NCI-H446 treated with DMSO at 0.1 percent for 48 hours (cell line): ENCODE measurements at regions not wholly inside any gene's neighbourhood (a gene's known extent, or its start where the extent isn't known, plus 50 kb on each side); places are given as distances from the start of the nearest gene placed in this dataset.
"Not testable (repeated sequence)": the region's sequence is repeated elsewhere in the genome, so short reads cannot be mapped to it uniquely, and the experiment has no call there.

ENCODE experiments used
- DNase-seq: peaks from one replicate; lab custom pipeline; 2025; lab: John Stamatoyannopoulos, UW

DNA sequence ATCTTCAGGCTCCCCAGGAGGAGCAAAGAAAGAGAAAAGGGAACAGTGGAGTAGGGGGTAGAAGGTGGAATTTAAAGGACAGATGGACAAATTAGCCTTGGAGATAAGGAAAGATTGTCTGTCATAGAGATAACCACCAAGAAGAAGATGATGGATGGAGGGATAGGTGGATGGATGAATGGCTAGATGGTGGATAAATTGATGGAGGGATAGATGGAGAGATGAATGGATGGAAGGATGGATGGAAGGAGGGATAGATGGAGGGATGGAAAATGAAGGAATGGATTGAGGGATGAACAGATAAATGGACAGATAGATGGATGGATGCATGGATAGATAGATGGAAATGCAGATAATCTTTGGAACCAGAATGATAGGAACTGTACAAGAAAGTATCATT is 102.8 kb downstream of the TNFAIP3 start:
- no peak for DNase-seq

DNA sequence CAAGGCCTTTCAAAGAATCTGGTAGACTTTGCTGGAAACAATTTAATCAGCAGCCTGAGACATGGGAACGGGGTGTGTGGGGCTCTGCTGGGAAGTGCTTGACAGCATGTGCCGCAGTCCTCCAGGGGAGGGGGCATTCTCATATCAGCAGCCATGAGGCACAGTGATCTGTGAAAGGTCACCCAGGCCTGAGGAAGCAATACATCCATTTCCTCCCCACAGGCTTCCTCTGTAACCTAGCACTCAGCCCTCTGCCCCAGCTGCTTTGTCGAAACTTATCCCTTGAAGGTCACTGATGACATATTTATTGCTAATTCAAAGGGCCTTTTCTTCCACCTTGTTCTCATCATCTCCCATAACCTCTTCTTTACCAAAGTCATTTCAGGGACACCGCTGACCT is 103.3 kb downstream of the TNFAIP3 start:
- no peak for DNase-seq

DNA sequence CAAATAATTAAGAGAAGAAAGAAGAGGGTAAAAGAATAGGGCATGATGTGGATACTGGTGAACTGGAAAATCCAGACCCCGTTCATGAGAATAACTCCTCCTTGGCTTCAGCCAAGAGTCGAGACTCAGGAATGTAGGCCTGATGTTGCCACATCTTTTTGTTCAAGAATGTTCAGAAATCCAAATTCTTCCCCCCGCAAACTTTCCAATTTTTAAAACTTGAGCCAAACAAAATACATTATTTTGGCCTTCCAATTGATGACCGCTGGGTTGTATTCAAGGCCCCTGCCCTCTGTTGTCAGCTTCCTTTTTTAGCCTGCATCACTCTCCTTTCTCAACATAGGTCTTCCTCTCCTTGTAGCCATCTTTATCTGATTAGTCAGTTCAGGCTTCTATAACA is 106.1 kb downstream of the TNFAIP3 start:
- DNase-seq: no peak

DNA sequence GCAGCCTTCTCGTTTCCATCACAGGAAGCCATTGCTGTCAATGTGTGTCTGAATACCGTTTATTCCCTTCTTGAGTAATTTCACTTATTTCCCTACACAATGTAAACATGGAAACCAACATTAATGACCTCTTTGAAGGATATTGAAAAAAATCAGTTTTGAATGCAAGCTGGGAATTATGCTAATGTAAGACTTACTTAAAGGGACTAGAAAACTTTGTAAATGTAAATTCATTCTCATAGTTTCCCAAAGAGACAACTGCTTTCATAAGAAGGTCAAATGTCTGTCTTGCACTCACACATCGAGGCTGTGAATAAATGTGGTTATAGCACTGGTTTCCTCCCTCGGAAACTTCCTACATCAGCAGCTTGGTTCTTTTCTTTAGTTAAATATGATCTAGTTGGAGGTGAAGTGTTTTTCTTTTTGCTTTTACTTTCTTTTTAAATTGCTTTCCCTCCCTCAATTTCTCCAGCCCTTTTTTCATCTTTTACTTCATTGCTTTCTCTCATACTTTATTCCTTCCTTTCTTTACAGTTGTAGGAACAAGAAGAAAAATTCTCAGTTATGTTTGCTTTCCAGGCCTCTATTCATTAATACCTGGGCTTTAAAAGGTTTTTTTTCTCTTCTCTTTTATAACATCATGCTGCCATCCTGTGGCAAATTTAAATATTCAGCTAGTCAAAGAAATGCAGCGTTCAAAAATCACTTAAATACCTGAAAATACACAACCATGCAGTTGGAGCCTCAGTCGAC is 108.3 kb downstream of the TNFAIP3 start:
- no peak for DNase-seq

DNA sequence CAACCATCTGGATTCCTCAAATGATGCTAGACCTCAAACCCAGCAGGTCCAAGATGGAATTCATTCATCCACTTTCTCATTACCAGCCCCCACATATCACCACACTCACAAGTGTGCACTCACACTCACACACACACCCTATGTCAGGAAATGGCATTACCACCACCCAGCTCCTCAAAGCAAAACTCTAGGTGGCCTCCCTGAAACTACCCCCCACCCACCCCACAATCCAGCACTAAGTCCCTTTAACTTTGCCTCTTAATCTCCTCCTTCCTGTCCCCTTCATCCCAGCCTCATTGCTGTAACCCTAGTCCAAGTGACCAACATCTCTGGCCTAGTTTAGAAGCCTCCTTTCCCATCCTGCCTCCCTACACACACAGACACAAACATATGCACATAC is 109.4 kb downstream of the TNFAIP3 start:
- no peak for DNase-seq

DNA sequence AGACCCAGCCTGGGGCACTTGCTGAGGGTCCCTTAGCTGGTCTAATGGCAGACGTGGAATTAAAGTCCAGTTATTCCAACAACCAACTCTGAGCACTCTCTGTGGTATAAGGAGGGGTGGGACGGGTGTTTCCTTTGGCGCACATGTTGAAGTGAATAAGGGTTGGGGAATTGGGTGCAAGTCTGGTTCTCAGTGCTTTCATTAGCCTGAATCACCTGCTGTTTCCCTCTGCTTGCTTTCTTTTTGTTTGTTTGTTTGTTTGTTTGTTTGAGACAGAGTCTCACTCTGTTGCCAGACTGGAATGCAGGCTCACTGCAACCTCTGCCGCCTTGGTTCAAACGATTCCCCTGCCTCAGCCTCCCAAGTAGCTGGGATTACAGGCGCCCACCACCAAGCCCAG is 110.1 kb downstream of the TNFAIP3 start:
- DNase-seq: no peak

DNA sequence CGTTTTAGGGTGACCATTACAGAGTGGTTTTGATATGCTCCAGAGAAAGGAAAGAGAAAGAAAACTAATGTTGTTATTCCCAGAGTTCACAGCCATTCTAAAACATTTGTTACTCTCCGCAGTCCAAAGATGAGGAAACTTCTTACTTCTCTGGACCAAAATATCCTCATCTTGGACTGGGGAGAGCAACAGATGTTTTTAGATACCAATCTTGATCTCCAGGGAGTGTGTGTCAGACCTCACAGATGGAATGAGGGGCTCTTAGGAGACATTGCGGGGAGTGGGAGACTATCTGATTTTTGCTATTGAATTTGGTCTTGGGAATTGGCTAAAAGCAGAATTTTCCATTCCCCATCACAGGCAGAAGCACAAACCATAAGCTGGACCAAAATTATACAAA is 110.8 kb downstream of the TNFAIP3 start:
- no peak for DNase-seq

DNA sequence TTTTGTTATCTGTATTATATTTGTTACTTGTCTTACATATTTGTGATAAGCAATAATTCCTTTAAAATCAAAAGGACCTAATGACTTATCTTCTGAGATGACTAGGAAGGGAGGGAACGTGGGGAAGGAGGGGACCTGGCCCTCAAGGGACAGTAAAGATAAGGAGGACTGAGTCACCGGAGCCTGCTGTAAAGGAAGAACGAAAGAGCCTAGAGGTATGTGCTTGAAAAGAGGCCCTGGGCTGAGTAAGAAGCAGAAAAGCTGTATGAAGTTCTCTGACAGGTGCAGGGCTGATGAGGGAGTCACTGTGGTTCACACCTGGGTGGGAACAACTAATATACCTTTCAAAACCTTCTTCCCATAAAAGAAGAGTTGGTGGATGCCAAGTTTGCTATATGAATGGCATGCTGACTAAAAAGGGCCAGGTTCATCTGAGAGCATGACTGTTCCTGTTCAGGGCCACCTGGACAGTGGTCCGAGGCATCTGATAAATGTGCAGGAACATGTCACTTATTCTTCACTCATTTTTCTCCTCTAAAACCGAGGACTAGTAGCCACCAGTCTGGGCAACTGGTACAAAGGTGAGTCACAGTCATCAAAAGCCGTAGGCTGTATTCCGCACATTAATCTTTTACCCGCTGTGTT is 111.3 kb downstream of the TNFAIP3 start:
- DNase-seq: no peak

DNA sequence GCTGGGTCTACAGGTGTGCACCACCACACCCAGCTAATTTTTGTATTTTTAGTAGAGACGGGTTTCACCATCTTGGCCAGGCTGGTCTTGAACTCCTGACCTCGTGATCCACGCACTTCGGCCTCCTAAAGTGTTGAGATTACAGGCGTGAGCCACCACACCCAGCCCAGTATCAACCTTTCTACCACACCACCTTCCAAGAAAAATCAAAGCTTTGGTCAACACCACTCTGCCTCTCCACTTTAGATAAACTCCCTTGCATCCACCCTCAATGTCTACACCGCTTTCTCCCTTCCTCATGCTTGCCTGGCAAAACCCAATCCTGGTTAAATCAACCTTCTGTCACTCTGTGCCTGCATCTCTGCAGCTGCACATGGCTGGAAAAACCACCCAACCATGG is 112.2 kb downstream of the TNFAIP3 start:
- DNase-seq: not testable (repeated sequence)

DNA sequence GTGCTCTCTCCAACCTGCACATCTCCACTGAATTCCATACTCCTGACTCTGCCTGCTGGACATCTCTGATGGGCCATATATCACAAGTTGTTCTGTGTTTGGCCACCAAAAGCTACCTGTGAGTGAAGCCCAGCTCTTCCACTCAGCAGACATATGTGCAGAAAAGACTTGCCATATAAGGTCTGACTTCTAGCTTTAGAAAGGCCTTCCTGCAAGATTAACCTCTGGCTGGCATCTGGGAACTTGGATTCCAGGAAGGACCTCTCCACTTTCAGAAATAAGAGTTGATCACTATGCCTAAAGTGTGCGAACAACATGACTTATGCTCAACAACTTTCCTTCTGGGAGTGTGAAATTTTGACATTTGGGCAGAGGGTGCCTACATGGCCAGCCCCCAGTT is 113.7 kb downstream of the TNFAIP3 start:
- no peak for DNase-seq

DNA sequence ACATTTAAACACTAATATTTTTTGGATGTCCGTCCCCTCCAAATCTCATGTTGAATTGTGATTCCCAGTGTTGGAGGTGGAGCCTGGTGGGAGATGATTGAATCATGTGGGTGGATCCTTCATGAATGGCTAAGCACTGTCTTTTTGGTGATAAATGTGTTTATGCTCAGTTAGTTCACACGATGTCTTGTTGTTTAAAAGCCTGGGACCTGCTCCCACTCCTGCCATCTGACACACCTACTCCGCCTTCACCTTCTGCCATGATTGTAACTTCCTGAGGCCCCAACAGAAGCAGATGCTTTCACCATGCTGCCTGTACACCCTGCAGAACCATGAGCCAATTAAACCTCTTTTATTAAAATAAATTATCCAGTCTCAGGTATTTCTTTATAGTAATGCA is 114.7 kb downstream of the TNFAIP3 start:
- no peak for DNase-seq

DNA sequence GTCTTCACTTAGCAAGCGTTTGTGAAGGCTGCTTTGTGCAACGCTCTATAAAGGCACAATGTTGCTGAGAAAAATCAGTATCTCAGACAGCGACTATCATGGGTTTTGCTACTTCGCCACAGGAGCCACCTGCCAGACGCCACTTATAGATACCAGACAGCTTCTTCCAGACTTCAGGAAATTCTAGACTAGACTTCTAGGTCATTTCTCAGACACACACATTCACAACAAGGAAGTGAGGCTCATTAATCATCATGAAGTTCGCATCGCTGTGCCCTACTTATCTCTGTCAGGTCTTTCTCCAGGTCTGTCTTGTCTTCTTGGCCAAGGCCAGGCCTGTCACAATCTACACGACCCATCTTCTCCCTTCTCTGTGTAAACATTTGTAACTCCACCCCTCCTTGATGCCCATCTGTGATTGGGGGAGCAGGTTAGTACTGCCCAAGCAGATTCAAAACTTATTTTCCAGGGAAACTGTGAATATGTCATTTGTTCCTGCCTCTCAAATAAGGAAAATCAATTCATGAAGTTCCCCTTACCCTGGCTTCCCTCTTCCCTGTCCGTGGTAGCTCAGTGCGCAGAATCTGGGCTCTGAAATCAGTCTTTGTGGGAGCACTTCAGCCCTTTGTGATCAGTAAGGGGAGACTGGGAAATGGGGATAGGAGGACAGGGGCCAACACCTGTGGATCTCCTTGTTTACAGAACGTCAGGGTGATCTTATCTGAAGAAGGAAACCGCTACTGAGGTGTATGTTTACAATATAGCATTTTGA is 115.5 kb downstream of the TNFAIP3 start:
- no peak for DNase-seq

DNA sequence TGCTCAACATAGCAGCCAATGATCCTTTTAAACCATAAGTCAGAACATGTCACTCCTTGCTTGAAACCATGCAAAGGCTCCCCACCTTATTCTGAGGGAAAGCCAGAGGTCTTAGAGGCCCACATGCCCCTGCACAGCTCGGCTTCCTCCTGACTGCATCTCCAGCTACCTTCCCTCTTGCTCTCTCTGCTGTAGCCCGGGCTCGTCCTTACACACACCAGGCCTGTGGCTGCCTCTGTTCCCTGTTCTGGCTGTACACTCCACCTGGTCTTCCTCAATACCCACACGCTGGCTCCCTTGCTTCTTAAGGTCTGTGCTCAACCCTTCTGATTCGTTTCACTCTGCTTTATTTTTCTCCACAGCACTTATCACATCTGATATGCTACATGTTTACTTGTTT is 116.2 kb downstream of the TNFAIP3 start:
- DNase-seq: no peak

DNA sequence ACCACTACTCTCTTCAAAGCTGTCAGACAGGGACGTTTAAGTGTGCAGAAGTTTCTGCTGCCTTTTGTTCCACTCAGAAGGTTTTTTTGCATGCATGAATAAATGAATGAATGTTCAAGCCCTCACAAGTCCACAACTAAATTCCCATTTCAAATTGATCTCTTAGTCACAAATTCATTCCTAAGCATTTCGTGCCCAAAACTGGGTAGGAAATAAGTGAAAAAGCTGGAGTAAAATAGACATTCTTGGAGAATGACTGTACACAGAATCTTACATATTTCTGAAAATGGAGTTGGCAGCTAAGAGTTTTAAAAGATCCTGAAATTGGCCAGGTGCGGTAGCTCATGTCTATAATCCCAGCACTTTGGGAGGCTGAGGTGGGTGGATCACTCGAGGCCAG is 117.6 kb downstream of the PERP start:
- DNase-seq: no peak

DNA sequence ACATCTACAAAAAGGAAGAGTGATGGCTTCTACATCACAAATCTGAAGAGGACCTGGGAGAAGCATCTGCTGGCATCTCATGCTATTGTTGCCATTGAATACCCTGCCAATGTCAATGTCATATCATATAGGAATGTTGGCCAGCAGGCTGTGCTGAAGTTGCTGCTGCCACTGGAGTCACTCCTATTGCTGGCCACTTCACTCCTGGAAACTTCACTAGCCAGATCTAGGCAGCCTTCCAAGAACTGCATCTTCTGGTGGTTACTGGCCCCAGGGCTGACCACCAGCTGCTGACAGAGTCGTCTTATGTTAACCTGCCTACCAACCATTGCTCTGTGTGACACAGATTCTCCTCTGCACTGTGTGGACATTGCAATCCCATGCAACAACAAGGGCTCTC is 111.8 kb downstream of the PERP start:
- DNase-seq: no peak

DNA sequence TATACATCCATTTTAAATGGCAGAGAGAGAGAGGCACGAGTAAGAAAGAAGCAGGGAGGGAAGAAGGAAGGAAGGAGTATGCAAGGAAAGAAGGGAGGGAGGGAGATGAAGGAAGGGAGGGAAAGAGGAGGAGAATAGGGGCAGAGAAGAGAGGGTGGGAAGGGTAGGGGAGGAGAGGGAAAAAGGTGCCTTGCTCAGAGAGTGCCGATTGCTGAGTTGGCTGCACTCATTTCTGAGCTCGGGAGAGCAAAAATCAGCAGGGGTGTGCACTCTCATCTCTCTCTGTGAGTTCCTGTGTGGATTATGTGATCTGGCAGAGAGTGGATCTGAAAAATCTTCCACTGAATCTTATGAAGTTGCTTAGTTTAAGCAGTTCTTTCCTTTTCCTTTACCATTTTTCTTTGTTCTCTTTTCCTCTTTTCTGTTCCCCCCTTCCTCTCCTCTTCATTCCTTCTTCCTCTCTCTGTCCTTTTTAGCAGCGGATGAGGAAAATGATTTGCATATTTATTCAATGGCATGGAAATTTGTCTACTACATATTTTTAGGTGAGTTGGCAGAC is 108.7 kb downstream of the PERP start:
- DNase-seq: no peak

DNA sequence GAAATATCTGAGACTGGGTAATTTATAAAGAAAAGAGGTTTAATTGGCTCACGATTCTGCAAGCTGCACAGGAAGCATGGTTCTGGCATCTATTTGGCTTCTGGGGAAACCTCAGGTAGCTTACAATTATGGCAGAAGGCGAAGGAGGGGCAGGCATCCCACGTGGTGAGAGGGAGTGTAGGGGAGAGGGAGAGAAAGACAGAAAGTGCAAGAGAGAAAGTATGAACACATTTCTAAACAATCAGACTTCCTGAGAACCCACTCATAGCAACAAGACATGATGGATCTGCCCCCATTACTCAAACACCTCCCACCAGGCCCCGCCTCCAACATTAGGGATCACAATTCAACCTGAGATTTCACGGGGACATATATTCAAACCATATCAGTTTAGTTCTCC is 107.4 kb downstream of the PERP start:
- no peak for DNase-seq

DNA sequence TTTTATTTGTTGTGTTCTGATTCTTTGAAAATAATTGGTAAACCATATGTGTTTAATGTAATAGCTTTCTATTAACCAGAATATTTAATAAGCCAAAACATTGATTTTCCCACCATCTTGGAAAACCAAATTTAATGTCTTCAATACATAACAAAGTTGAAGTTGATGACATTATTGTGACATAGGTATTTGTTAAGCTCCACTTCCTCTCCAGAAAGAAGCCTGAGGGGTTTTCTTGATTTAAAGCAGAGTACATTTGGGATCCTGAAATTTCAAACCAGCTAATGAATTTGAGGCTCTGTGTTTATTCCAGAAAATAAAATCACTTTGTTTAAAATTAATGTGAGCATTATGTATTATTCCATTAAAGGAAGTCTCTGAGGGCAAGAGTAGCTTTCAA is 106.3 kb downstream of the PERP start:
- DNase-seq: no peak

DNA sequence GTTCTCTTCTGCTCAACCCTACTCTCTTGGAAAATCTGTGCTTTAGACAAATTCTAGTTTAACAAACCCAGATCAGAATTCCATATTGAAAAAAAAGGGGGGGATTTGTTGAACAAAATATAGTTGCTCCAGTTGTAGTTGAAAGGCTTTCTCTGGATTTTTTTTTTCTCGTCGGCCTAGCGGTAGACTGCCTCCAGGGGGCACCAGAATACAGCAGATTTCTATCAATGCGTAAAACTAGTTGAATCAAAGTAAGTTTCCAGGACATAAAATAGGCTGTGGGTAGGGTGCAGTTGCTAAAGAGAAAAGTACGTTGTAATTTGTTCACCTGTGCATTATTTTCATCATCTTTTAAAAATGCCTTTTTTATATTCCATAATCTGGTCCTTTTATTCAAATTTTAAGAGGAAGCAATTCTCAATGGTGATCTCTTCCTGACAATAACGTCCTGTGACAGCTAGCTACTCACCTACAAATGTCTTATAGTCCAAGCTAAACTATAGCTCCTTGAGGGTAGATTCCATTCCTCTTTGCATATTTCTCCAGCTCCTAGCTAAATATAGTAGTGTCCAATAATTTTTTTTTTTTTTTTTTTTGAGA is 105.4 kb downstream of the PERP start:
- no peak for DNase-seq

DNA sequence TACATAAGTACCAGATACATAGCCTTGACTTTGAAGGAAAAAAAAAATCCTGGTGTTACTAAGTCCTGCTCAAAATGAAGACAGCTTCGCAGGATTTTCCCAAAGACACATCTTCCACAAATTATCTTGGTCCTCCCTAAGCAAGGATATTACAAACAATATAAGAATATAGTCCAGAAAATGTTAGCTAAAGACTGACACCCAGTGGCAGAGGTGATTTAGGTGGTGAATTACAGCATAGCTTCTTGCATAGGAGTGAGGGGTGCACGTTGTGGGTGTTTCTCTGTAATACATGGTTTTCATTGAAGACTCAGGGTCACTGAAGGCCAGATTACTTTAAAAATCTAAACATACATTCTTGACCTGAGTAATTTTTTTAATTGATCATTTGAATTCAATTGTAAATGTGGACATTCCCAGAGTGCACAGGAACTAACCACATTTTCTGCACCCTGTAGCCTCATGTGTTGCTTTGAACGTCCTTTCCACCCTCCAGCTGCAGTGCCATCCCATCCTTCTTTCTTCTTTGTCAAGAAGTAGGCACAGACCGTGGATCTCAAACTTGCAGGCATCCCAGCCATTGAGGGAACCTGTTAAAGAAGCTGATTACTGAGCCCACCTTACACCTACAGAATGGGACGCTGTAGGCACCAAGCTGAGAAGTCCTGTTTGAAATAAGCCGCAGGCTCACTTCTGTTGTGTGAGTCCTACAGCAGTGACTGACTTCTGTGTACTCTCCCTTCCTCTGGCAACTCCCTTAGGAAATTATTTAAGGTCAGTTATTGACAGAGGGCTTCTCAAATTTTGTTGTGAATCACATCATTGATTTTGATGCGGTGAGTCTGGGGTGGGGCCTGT is 102.6 kb downstream of the PERP start:
- no peak for DNase-seq

DNA sequence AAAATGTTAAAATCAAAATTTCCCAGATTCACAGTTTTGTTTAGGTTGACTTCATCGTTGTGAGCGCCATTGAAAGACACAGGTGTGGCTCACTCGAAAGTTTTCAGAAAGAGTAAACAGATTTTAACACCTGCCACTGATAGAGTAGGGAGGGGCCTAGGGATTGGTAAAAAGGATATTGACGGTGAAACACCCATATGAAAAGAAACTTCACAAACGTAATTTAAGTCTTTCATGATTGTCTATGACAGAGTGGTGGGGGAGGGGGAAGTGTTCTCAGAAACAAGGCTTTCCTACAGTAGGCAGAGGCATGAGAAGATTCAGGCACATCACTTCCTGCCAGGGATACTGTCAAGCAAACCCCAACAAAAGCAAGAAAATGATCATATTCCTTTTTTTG is 101.4 kb downstream of the PERP start:
- DNase-seq: no peak
